Keratinocyte (primary cell): ENCODE measurements at regions not wholly inside any gene's neighbourhood (a gene's known extent, or its start where the extent isn't known, plus 50 kb on each side); places are given as distances from the start of the nearest gene placed in this dataset.

Source experiments
- DNase-seq: peaks from one replicate; pipeline ENCODE4 v3.0.0-alpha.2; 2011; ENCODE audit warnings: low read depth, missing footprints, low spot score
- FAIRE-seq: peaks from 2 replicates; lab custom pipeline; 2011; peaks lifted over from hg19 to GRCh38; lab: Jason Lieb, UNC
- H2AFZ ChIP-seq: 2 replicates; pipeline ENCODE4 v1.6.0; 2012; ENCODE audit warnings: low read length, control low read depth, inconsistent platforms; ENCODE audit not compliant: control insufficient read depth
- H3K27ac ChIP-seq: 2 replicates; pipeline ENCODE4 v1.5.1; 2011; ENCODE audit warnings: low read length; ENCODE audit not compliant: control insufficient read depth, insufficient read depth
- H3K27me3 ChIP-seq: 3 replicates; pipeline ENCODE4 v1.6.0; 2011; ENCODE audit warnings: low read length; ENCODE audit not compliant: control insufficient read depth, insufficient read depth; ENCODE audit errors: extremely low read depth
- H3K36me3 ChIP-seq, 2 experiments: 2 replicates in 1 of 2; 3 replicates in 1 of 2; pipeline ENCODE4 v1.5.1; 2011; ENCODE audit warnings: low read length in 2 of 2, mild to moderate bottlenecking in 1 of 2; ENCODE audit not compliant: control insufficient read depth in 2 of 2, insufficient read depth in 2 of 2; ENCODE audit errors: extremely low read depth in 1 of 2
- H3K4me1 ChIP-seq: 3 replicates; pipeline ENCODE4 v1.5.1; 2011; ENCODE audit warnings: low read length; ENCODE audit not compliant: control insufficient read depth, insufficient read depth; ENCODE audit errors: extremely low read depth
- H3K4me2 ChIP-seq: 3 replicates; pipeline ENCODE4 v1.6.0; 2011; ENCODE audit warnings: low read depth, low read length; ENCODE audit not compliant: control insufficient read depth, insufficient read depth; ENCODE audit errors: extremely low read depth
- H3K4me3 ChIP-seq, 3 experiments: fragments of 200-600 bp in 1 of 3; sonication (generic) in 1 of 3; 2 replicates in 2 of 3; 3 replicates in 1 of 3; pipeline ENCODE4 v1.5.1; 2011 to 2016; ENCODE audit warnings: low read length in 3 of 3, mild to moderate bottlenecking in 3 of 3, control low read depth in 2 of 3, inconsistent platforms in 1 of 3, low read depth in 1 of 3, mixed read lengths in 1 of 3, mixed run types in 1 of 3, moderate library complexity in 1 of 3; ENCODE audit not compliant: control insufficient read depth in 2 of 3, insufficient read depth in 2 of 3; ENCODE audit errors: extremely low read depth in 1 of 3
- H3K79me2 ChIP-seq: 2 replicates; pipeline ENCODE4 v1.6.0; 2012; ENCODE audit warnings: low read length; ENCODE audit not compliant: control insufficient read depth, insufficient read depth
- H3K9ac ChIP-seq: 3 replicates; pipeline ENCODE4 v1.6.0; 2011; ENCODE audit warnings: low read length; ENCODE audit not compliant: control insufficient read depth, insufficient read depth; ENCODE audit errors: extremely low read depth
- H3K9me1 ChIP-seq: 3 replicates; pipeline ENCODE4 v1.6.0; 2011; ENCODE audit warnings: low read length; ENCODE audit not compliant: control insufficient read depth, insufficient read depth; ENCODE audit errors: extremely low read depth
- H3K9me3 ChIP-seq: 2 replicates; pipeline ENCODE4 v1.5.1; 2012; ENCODE audit warnings: low read depth, low read length; ENCODE audit not compliant: control insufficient read depth
- H4K20me1 ChIP-seq: 3 replicates; pipeline ENCODE4 v1.6.0; 2011; ENCODE audit warnings: low read length; ENCODE audit not compliant: control insufficient read depth, insufficient read depth; ENCODE audit errors: extremely low read depth
- CTCF ChIP-seq, 3 experiments: IDR thresholded peaks in 1 of 3; conservative IDR thresholded peaks in 1 of 3; optimal IDR thresholded peaks in 1 of 3; 2 replicates in 2 of 3; 3 replicates in 1 of 3; pipeline versions ENCODE3 to v1.5.1; 2011; ENCODE audit warnings: low read length in 3 of 3, mild to moderate bottlenecking in 3 of 3, moderate library complexity in 2 of 3, control low read depth in 1 of 3, inconsistent platforms in 1 of 3; ENCODE audit not compliant: insufficient read depth in 2 of 3; ENCODE audit errors: extremely low read depth in 1 of 3
- EZH2 ChIP-seq: IDR thresholded peaks from one replicate; pipeline ENCODE4 v1.6.1; 2012; ENCODE audit warnings: inconsistent platforms, mild to moderate bottlenecking, low read length, moderate library complexity
- dilution Hi-C: fragments of 300-500 bp; cut with MboI; formaldehyde crosslinking; loops from one replicate; pipeline ENCODE4 v1.7.0; 2020; ENCODE audit warnings: low sequenced_read_pairs; ENCODE audit not compliant: extremely low pct_ligation_motif_present

- Histone ChIP-seq H3K9me1 (no peaks in the 10 kb centered on the region), H3K79me2 (no peaks in the 10 kb centered on the region), H2AFZ (peak overlapping the region; percentile 14), H3K27ac (no peak overlapping the region), H3K27me3 (peaks cover 4% of the 10 kb centered on the region), H3K36me3 (no peaks in the 10 kb centered on the region), H3K4me1 (peaks cover 19% of the 10 kb centered on the region), H3K9ac (no peak overlapping the region), H3K4me2 (peak overlapping the region; percentile 71), H3K9me3 (no peaks in the 10 kb centered on the region), H4K20me1 (no peaks in the 10 kb centered on the region), H3K4me3 (no peak overlapping the region)
- DNase-seq (no peak), FAIRE-seq (no peak)
- dilution Hi-C loops = no loop called here
- TF ChIP-seq EZH2 (no peak), CTCF (optimal IDR thresholded peaks at IDR 0.05 in 1 of 3, IDR thresholded peaks at IDR 0.05 in 1 of 3, conservative IDR thresholded peaks at IDR 0.05 in 1 of 3; ENCODE audit: extremely low read depth in 1 of 3, insufficient read depth in 2 of 3, low read length in 3 of 3) (no peak)
Measured at GRCh38 chr1:5501206-5501930, 490.9 kb downstream of the NPHP4 start.

- TF ChIP-seq EZH2 = no peak
- no peak for TF ChIP-seq CTCF (optimal IDR thresholded peaks at IDR 0.05 in 1 of 3, IDR thresholded peaks at IDR 0.05 in 1 of 3, conservative IDR thresholded peaks at IDR 0.05 in 1 of 3; ENCODE audit: extremely low read depth in 1 of 3, insufficient read depth in 2 of 3, low read length in 3 of 3)
- Histone ChIP-seq H3K36me3 (no peaks in the 10 kb centered on the region), H3K9me1 (no peaks in the 10 kb centered on the region), H3K27ac (no peak overlapping the region), H3K4me2 (no peak overlapping the region), H2AFZ (no peak overlapping the region), H3K4me1 (peaks cover 19% of the 10 kb centered on the region), H3K4me3 (no peak overlapping the region), H3K27me3 (peaks cover 4% of the 10 kb centered on the region), H3K79me2 (no peaks in the 10 kb centered on the region), H3K9ac (no peak overlapping the region), H4K20me1 (no peaks in the 10 kb centered on the region), H3K9me3 (no peaks in the 10 kb centered on the region)
- dilution Hi-C loops = no loop called here
- FAIRE-seq (no peak), DNase-seq (no peak)
Measured at GRCh38 chr1:5500541-5500940, 491.7 kb downstream of the NPHP4 start.
